ENCODE measurements at regions not wholly inside any gene's neighbourhood (a gene's known extent, or its start where the extent isn't known, plus 50 kb on each side); places are given as distances from the start of the nearest gene placed in this dataset.

DNA sequence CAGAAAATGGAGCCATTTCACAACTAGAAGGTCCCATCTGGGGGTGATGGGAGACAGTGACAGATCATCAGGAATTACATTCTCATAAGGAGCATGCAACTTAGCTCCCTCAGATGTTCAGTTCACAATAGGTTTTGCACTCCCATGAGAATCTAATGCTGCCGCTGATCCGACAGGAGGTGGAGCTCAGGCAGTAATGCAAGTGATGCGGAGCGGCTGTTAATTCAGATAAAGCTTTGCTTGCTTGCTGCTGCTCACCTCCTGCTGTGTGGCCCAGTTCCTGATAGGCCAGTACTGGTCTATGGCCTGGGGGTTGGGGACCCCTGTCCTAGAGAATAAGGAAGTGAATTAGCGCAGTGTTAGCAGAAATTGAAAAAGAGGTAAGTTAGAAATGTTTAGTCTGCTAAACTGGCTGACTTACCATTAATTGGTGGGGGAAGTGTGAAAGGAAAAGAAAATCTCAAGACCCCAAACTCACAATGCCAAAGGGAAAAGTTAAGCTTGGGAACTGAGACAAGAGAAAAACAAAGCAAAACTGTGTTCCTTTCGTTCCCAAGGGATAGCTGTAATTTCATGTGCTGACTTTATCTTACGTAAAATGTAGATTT, 76.4 kb downstream of the LYZL2 start (continued):
- TF ChIP-seq CAMTA2 (CRISPR knock-in tag; conservative IDR thresholded peaks at IDR 0.05) (no peak), PHB (CRISPR knock-in tag; IDR thresholded peaks at IDR 0.05) (no peak), HDAC8 (tag; IDR thresholded peaks at IDR 0.05) (no peak), ZNF584 (CRISPR knock-in tag; IDR thresholded peaks at IDR 0.05; ENCODE audit: low read depth) (no peak), SRSF9 (IDR thresholded peaks at IDR 0.05; ENCODE audit: borderline replicate concordance, low read depth, low read length) (no peak), ATF4 (CRISPR knock-in tag; IDR thresholded peaks at IDR 0.05) (no peak), HIVEP1 (CRISPR knock-in tag; IDR thresholded peaks at IDR 0.05) (no peak), PRMT5 (CRISPR knock-in tag; IDR thresholded peaks at IDR 0.05) (no peak), ELF2 (CRISPR knock-in tag; IDR thresholded peaks at IDR 0.05) (no peak), ZNF551 (CRISPR knock-in tag; IDR thresholded peaks at IDR 0.05) (no peak), PCBP1 (IDR thresholded peaks at IDR 0.05; ENCODE audit: low read depth, low read length, poor library complexity, severe bottlenecking) (no peak), NR0B1 (IDR thresholded peaks at IDR 0.05; ENCODE audit: partially characterized antibody) (no peak), KLF1 (tag; IDR thresholded peaks at IDR 0.05) (no peak), DMBX1 (CRISPR knock-in tag; IDR thresholded peaks at IDR 0.05; ENCODE audit: borderline replicate concordance) (0 out of 2 replicates have a peak, but pooled peaks have one; percentile 15), MITF (IDR thresholded peaks at IDR 0.05) (no peak), SRF (CRISPR knock-in tag; IDR thresholded peaks at IDR 0.05) (no peak), SNIP1 (IDR thresholded peaks at IDR 0.05; ENCODE audit: low read depth) (no peak), YBX1 (IDR thresholded peaks at IDR 0.05) (no peak), ETV5 (CRISPR knock-in tag; IDR thresholded peaks at IDR 0.05; ENCODE audit: low read depth) (no peak), ZEB2 (IDR thresholded peaks at IDR 0.05) (no peak)
- TF ChIP-seq, protein P1, sequence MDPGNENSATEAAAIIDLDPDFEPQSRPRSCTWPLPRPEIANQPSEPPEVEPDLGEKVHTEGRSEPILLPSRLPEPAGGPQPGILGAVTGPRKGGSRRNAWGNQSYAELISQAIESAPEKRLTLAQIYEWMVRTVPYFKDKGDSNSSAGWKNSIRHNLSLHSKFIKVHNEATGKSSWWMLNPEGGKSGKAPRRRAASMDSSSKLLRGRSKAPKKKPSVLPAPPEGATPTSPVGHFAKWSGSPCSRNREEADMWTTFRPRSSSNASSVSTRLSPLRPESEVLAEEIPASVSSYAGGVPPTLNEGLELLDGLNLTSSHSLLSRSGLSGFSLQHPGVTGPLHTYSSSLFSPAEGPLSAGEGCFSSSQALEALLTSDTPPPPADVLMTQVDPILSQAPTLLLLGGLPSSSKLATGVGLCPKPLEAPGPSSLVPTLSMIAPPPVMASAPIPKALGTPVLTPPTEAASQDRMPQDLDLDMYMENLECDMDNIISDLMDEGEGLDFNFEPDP (CRISPR knock-in tag; IDR thresholded peaks at IDR 0.05) = no peak
- TF ChIP-seq, protein P2, sequence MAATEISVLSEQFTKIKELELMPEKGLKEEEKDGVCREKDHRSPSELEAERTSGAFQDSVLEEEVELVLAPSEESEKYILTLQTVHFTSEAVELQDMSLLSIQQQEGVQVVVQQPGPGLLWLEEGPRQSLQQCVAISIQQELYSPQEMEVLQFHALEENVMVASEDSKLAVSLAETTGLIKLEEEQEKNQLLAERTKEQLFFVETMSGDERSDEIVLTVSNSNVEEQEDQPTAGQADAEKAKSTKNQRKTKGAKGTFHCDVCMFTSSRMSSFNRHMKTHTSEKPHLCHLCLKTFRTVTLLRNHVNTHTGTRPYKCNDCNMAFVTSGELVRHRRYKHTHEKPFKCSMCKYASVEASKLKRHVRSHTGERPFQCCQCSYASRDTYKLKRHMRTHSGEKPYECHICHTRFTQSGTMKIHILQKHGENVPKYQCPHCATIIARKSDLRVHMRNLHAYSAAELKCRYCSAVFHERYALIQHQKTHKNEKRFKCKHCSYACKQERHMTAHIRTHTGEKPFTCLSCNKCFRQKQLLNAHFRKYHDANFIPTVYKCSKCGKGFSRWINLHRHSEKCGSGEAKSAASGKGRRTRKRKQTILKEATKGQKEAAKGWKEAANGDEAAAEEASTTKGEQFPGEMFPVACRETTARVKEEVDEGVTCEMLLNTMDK (IDR thresholded peaks at IDR 0.05; ENCODE audit: borderline replicate concordance, insufficient read depth, low read depth, low read length, poor library complexity, severe bottlenecking) = no peak

Data from K562 (cell line).